ENCODE measurements at regions not wholly inside any gene's neighbourhood (a gene's known extent, or its start where the extent isn't known, plus 50 kb on each side); places are given as distances from the start of the nearest gene placed in this dataset.

- H3K4me3 Mint-ChIP-seq (ENCODE audit: unreplicated experiment): no peak overlapping the region
- H3K4me1 Mint-ChIP-seq (ENCODE audit: unreplicated experiment): peaks cover 4% of the 10 kb centered on the region
- TF ChIP-seq CTCF (IDR thresholded peaks at IDR 0.05; ENCODE audit: unreplicated experiment): no peak
- H3K9me3 Mint-ChIP-seq (ENCODE audit: unreplicated experiment): no peaks in the 10 kb centered on the region
- H3K27ac Mint-ChIP-seq (ENCODE audit: unreplicated experiment): no peak overlapping the region
- H3K36me3 Mint-ChIP-seq (ENCODE audit: low read depth, unreplicated experiment): no peaks in the 10 kb centered on the region
- no peak for DNase-seq (ENCODE audit: low spot score)
- peaks cover 6% of the 10 kb centered on the region for H3K27me3 Mint-ChIP-seq (ENCODE audit: unreplicated experiment)
Measured at GRCh38 chr6:163739408-163739725, 324.8 kb downstream of the QKI start.

- no peak for TF ChIP-seq CTCF (IDR thresholded peaks at IDR 0.05; ENCODE audit: unreplicated experiment)
- H3K27ac Mint-ChIP-seq (ENCODE audit: unreplicated experiment): no peak overlapping the region
- H3K4me3 Mint-ChIP-seq (ENCODE audit: unreplicated experiment): no peak overlapping the region
- H3K36me3 Mint-ChIP-seq (ENCODE audit: low read depth, unreplicated experiment): no peaks in the 10 kb centered on the region
- H3K4me1 Mint-ChIP-seq (ENCODE audit: unreplicated experiment): peaks cover 4% of the 10 kb centered on the region
- peaks cover 6% of the 10 kb centered on the region for H3K27me3 Mint-ChIP-seq (ENCODE audit: unreplicated experiment)
- no peak for DNase-seq (ENCODE audit: low spot score)
- H3K9me3 Mint-ChIP-seq (ENCODE audit: unreplicated experiment): no peaks in the 10 kb centered on the region
Measured at GRCh38 chr6:163738725-163739407, 324.3 kb downstream of the QKI start.

GRCh38 chr6:163738304-163738703, 323.8 kb downstream of the QKI start:
- Mint-ChIP-seq H3K36me3 (ENCODE audit: low read depth, unreplicated experiment) (no peaks in the 10 kb centered on the region), H3K27ac (ENCODE audit: unreplicated experiment) (no peak overlapping the region), H3K9me3 (ENCODE audit: unreplicated experiment) (no peaks in the 10 kb centered on the region), H3K4me3 (ENCODE audit: unreplicated experiment) (no peak overlapping the region), H3K27me3 (ENCODE audit: unreplicated experiment) (peaks cover 6% of the 10 kb centered on the region), H3K4me1 (ENCODE audit: unreplicated experiment) (peaks cover 4% of the 10 kb centered on the region)
- no peak for DNase-seq (ENCODE audit: low spot score)
- TF ChIP-seq CTCF (IDR thresholded peaks at IDR 0.05; ENCODE audit: unreplicated experiment): no peak

- Mint-ChIP-seq H3K4me3 (ENCODE audit: unreplicated experiment) (no peak overlapping the region), H3K27me3 (ENCODE audit: unreplicated experiment) (peaks cover 4% of the 10 kb centered on the region), H3K36me3 (ENCODE audit: low read depth, unreplicated experiment) (no peaks in the 10 kb centered on the region), H3K9me3 (ENCODE audit: unreplicated experiment) (no peaks in the 10 kb centered on the region), H3K27ac (ENCODE audit: unreplicated experiment) (no peak overlapping the region), H3K4me1 (ENCODE audit: unreplicated experiment) (peaks cover 4% of the 10 kb centered on the region)
- TF ChIP-seq CTCF (IDR thresholded peaks at IDR 0.05; ENCODE audit: unreplicated experiment): no peak
- no peak for DNase-seq (ENCODE audit: low spot score)
Measured at GRCh38 chr6:163735076-163735475, 320.6 kb downstream of the QKI start.

- H3K9me3 Mint-ChIP-seq (ENCODE audit: unreplicated experiment): no peaks in the 10 kb centered on the region
- peaks cover 4% of the 10 kb centered on the region for H3K4me1 Mint-ChIP-seq (ENCODE audit: unreplicated experiment)
- no peak overlapping the region for H3K27ac Mint-ChIP-seq (ENCODE audit: unreplicated experiment)
- H3K36me3 Mint-ChIP-seq (ENCODE audit: low read depth, unreplicated experiment): no peaks in the 10 kb centered on the region
- no peak for DNase-seq (ENCODE audit: low spot score)
- H3K4me3 Mint-ChIP-seq (ENCODE audit: unreplicated experiment): no peak overlapping the region
- H3K27me3 Mint-ChIP-seq (ENCODE audit: unreplicated experiment): peaks cover 4% of the 10 kb centered on the region
- TF ChIP-seq CTCF (IDR thresholded peaks at IDR 0.05; ENCODE audit: unreplicated experiment): no peak
Measured at GRCh38 chr6:163733061-163733460, 318.5 kb downstream of the QKI start.
